LNCAP (cell line): ENCODE measurements at regions not wholly inside any gene's neighbourhood (a gene's known extent, or its start where the extent isn't known, plus 50 kb on each side); places are given as distances from the start of the nearest gene placed in this dataset.

Source experiments
- TF ChIP-seq, protein P1 (sequence below): fragments of 450-650 bp; IDR thresholded peaks from 2 replicates; pipeline ENCODE4 v1.5.1; 2017; ENCODE audit warnings: mild to moderate bottlenecking

DNA sequence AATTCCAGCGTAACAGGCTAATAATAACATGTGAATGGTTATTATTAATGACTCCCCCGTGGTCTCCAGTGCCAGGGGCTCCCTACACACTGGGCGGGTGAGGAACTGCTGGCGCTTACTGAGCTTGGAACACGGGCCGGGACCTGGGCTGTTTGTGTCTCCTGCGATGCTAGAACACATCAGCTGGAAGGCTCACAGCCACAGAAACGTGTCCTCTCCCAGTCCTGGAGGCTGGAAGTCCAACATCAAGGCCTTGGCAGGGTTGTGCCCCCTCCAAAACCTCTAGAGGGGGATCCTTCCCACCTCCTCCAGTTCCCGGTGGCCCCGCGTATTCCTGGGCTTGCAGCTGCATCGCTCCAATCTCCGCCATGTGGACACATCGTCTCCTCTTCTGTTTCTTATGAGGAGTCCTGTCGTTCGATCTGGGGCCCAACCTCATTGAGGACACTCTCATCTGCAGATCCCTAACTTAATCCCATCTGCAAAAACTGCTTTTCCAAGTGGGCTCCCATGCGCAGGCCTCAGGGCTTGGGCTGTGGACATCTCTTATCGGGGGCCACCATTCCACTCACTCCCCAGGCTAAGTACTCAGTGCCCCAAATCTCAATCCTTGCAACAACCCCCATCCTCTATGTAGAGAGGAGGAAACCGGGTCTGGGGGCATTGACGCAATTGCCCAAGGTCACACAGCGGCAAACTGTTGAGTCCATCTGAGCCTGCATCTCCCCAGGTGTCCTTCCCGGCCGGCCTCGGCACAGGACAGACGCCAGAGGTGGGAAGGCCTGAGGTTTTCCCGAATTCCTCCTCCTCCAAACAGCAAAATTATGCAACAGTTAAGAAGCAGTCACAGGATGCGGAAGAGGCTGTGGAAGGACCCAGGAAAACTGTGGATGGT lies 193.9 kb downstream of the IRF8 start:
- TF ChIP-seq, protein P1, sequence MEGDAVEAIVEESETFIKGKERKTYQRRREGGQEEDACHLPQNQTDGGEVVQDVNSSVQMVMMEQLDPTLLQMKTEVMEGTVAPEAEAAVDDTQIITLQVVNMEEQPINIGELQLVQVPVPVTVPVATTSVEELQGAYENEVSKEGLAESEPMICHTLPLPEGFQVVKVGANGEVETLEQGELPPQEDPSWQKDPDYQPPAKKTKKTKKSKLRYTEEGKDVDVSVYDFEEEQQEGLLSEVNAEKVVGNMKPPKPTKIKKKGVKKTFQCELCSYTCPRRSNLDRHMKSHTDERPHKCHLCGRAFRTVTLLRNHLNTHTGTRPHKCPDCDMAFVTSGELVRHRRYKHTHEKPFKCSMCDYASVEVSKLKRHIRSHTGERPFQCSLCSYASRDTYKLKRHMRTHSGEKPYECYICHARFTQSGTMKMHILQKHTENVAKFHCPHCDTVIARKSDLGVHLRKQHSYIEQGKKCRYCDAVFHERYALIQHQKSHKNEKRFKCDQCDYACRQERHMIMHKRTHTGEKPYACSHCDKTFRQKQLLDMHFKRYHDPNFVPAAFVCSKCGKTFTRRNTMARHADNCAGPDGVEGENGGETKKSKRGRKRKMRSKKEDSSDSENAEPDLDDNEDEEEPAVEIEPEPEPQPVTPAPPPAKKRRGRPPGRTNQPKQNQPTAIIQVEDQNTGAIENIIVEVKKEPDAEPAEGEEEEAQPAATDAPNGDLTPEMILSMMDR = no peak

GRCh38 chr16:86093801-86094750 lies 195.1 kb downstream of the IRF8 start:
- TF ChIP-seq, protein P1 = no peak

GRCh38 chr16:86095131-86095752 lies 196.3 kb downstream of the IRF8 start:
- TF ChIP-seq, protein P1 = no peak

DNA sequence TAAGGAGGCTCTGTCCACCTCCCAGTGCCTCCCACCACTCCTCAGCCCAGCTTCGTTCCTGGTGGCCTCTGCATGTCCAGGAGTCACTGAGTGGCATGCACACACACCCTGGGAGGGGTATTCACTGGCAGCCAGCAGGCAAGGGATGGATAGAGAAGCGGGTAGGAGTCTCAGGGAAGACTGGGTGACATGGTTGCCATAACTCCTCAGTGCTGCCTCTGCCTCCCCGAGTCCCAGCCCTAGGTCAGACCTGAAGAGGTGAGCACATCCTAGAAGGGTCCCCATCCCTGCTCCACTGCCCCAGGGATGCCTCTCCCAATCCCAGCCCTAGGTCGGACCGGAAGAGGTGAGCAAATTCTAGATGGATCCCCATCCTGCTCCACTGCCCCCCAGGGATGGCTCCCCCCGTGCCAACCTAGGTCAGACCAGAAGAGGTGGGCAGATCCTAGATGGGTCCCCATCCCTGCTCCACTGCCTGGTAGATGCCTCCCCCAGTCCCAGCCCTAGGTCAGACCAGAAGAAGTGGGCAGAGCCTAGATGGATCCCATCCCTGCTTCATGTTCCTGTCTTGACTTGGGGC lies 197.0 kb downstream of the IRF8 start:
- TF ChIP-seq, protein P1 = no peak

- TF ChIP-seq, protein P1 = no peak
These were observed 197.9 kb downstream of the IRF8 start for GRCh38 chr16:86096850-86097249.

DNA sequence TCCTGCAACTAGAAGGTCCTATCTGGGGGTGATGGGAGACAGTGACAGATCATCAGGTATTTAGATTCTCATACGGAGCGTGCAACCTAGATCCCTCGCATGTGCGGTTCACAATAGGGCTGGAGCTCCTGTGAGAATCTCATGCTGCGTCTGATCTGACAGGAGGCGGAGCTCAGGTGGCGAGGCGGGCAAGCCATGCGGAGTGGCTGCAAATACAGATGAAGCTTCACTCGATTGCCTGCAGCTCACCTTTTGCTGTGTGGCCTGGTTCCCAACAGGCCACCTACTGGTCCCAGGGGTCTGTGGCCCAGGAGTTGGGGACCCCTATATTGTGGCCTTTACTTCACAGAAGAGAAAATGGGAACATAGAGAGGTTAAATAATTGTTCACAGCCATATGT lies 200.4 kb downstream of the IRF8 start:
- TF ChIP-seq, protein P1 = no peak
